WERI-Rb-1 (cell line): ENCODE measurements at regions not wholly inside any gene's neighbourhood (a gene's known extent, or its start where the extent isn't known, plus 50 kb on each side); places are given as distances from the start of the nearest gene placed in this dataset.

ENCODE experiments used
- DNase-seq: peaks from one replicate; pipeline ENCODE4 v3.0.0-alpha.2; 2020
- H3K27ac ChIP-seq: fragments of 250-450 bp; sonication (Bioruptor Pico); 2 replicates; pipeline ENCODE4 v1.5.1; 2020; ENCODE audit warnings: mild to moderate bottlenecking, moderate library complexity
- H3K27me3 ChIP-seq: fragments of 250-450 bp; sonication (Bioruptor Pico); 2 replicates; pipeline ENCODE4 v1.5.1; 2021; ENCODE audit warnings: mild to moderate bottlenecking, low read depth, moderate library complexity; ENCODE audit not compliant: insufficient read depth, severe bottlenecking
- H3K36me3 ChIP-seq: fragments of 250-450 bp; sonication (Bioruptor Pico); 2 replicates; pipeline ENCODE4 v1.5.1; 2020; ENCODE audit warnings: mild to moderate bottlenecking, moderate library complexity
- H3K4me3 ChIP-seq: 2 replicates; pipeline ENCODE4 v1.5.1; 2011; ENCODE audit warnings: low read depth, mild to moderate bottlenecking, control low read depth, low read length
- H3K9me3 ChIP-seq: fragments of 250-450 bp; sonication (Bioruptor Pico); 2 replicates; pipeline ENCODE4 v1.5.1; 2021; ENCODE audit warnings: mild to moderate bottlenecking, moderate library complexity; ENCODE audit not compliant: severe bottlenecking
- CTCF ChIP-seq: IDR thresholded peaks from 2 replicates; pipeline ENCODE4 v1.5.1; 2011; ENCODE audit warnings: low read depth, mild to moderate bottlenecking, control low read depth, inconsistent platforms, low read length

GRCh38 chr5:2378108-2378507, 373.4 kb downstream of the IRX2 start:
- H3K36me3 ChIP-seq = no peaks in the 10 kb centered on the region
- peaks cover 90% of the 10 kb centered on the region for H3K27me3 ChIP-seq
- no peak overlapping the region for H3K27ac ChIP-seq
- TF ChIP-seq CTCF = no peak
- H3K4me3 ChIP-seq = no peak overlapping the region
- DNase-seq = no peak
- peaks cover 10% of the 10 kb centered on the region for H3K9me3 ChIP-seq

- Histone ChIP-seq H3K27ac (no peak overlapping the region), H3K27me3 (peaks cover 84% of the 10 kb centered on the region), H3K36me3 (no peaks in the 10 kb centered on the region), H3K9me3 (peaks cover 16% of the 10 kb centered on the region), H3K4me3 (no peak overlapping the region)
- DNase-seq = no peak
- no peak for TF ChIP-seq CTCF
These were observed 375.0 kb downstream of the IRX2 start for GRCh38 chr5:2376486-2376885.

GRCh38 chr5:2375757-2376250, 375.7 kb downstream of the IRX2 start:
- H3K4me3 ChIP-seq = no peak overlapping the region
- no peak for DNase-seq
- H3K27me3 ChIP-seq = peaks cover 84% of the 10 kb centered on the region
- peaks cover 11% of the 10 kb centered on the region for H3K9me3 ChIP-seq
- TF ChIP-seq CTCF = no peak
- no peak overlapping the region for H3K27ac ChIP-seq
- H3K36me3 ChIP-seq = no peaks in the 10 kb centered on the region

GRCh38 chr5:2375291-2375690, 376.2 kb downstream of the IRX2 start:
- no peak overlapping the region for H3K4me3 ChIP-seq
- no peak for TF ChIP-seq CTCF
- DNase-seq = no peak
- H3K36me3 ChIP-seq = no peaks in the 10 kb centered on the region
- H3K27ac ChIP-seq = no peak overlapping the region
- H3K27me3 ChIP-seq = peaks cover 84% of the 10 kb centered on the region
- peaks cover 6% of the 10 kb centered on the region for H3K9me3 ChIP-seq

GRCh38 chr5:2374703-2375102, 376.8 kb downstream of the IRX2 start:
- TF ChIP-seq CTCF = no peak
- Histone ChIP-seq H3K27me3 (peaks cover 88% of the 10 kb centered on the region), H3K27ac (no peak overlapping the region), H3K9me3 (peaks cover 6% of the 10 kb centered on the region), H3K36me3 (no peaks in the 10 kb centered on the region), H3K4me3 (no peak overlapping the region)
- no peak for DNase-seq

GRCh38 chr5:2373631-2374030, 377.8 kb downstream of the IRX2 start:
- Histone ChIP-seq H3K9me3 (peaks cover 6% of the 10 kb centered on the region), H3K27me3 (peaks cover 87% of the 10 kb centered on the region), H3K36me3 (no peaks in the 10 kb centered on the region), H3K27ac (no peak overlapping the region), H3K4me3 (no peak overlapping the region)
- DNase-seq = no peak
- TF ChIP-seq CTCF = no peak
